Transverse colon (tissue), 4 donors: ENCODE measurements at regions not wholly inside any gene's neighbourhood (a gene's known extent, or its start where the extent isn't known, plus 50 kb on each side); places are given as distances from the start of the nearest gene placed in this dataset.

Experiments
- DNase-seq: peaks from one replicate; pipeline ENCODE4 v3.0.0-alpha.2; 2019
- H3K27ac ChIP-seq, 4 donors: fragments of 200-600 bp; sonication (generic); 2 replicates each; pipeline ENCODE4 v1.5.1; 2016 to 2018; ENCODE audit warnings: inconsistent platforms in 4 of 4
- H3K27me3 ChIP-seq: fragments of 200-600 bp; sonication (generic); 2 replicates; pipeline ENCODE4 v1.5.1; 2017; ENCODE audit warnings: inconsistent platforms
- H3K36me3 ChIP-seq, 4 donors: fragments of 200-600 bp; sonication (generic); 2 replicates each; pipeline ENCODE4 v1.5.1; 2017 to 2019; ENCODE audit warnings: inconsistent platforms in 4 of 4
- H3K4me1 ChIP-seq, 4 donors: fragments of 200-600 bp; sonication (generic); 2 replicates each; pipeline ENCODE4 v1.5.1; 2017 to 2020; ENCODE audit warnings: inconsistent platforms in 4 of 4
- H3K4me3 ChIP-seq, 4 donors: fragments of 200-600 bp; sonication (generic); 1 replicate in 1 of 4; 2 replicates in 3 of 4; pipeline versions ENCODE4 v1.5.1 to v1.6.1; 2017 to 2019; ENCODE audit warnings: inconsistent platforms in 4 of 4
- H3K9me3 ChIP-seq, 2 donors: fragments of 200-600 bp; sonication (generic); 2 replicates each; pipeline ENCODE4 v1.5.1; 2017 to 2019; ENCODE audit warnings: inconsistent platforms in 2 of 2
- CTCF ChIP-seq, 5 experiments: fragments of 200-600 bp in 3 of 5; fragments of 450-650 bp in 2 of 5; sonication (generic) in 3 of 5; IDR thresholded peaks; 1 replicate in 2 of 5; 2 replicates in 3 of 5; pipeline ENCODE4 v1.5.1; 2016 to 2017; ENCODE audit warnings: antibody characterized with exemption in 5 of 5, inconsistent platforms in 3 of 5, mild to moderate bottlenecking in 2 of 5, moderate library complexity in 1 of 5
- EP300 ChIP-seq: sonication (generic); formaldehyde crosslinking; IDR thresholded peaks from one replicate; pipeline ENCODE4 v1.6.1; 2017; ENCODE audit warnings: antibody characterized with exemption, low read depth
- POLR2A ChIP-seq: fragments of 450-650 bp; IDR thresholded peaks from one replicate; pipeline ENCODE4 v1.6.1; 2016; ENCODE audit warnings: antibody characterized with exemption, mild to moderate bottlenecking, moderate library complexity
- POLR2AphosphoS5 ChIP-seq, 3 donors: sonication (generic); formaldehyde crosslinking; IDR thresholded peaks; one replicate each; pipeline ENCODE4 v1.6.1; 2016; ENCODE audit warnings: antibody characterized with exemption in 3 of 3
- WGBS, 2 donors: methylation state at CpG; one replicate each; pipeline ENCODE4 v1.1.5; 2018; ENCODE audit warnings: low coverage in 1 of 2; 5-methylcytosine and 5-hydroxymethylcytosine counted together
- in situ Hi-C, 4 donors: fragments of 200-750 bp; cut with MboI; loops; one replicate each; pipeline versions ENCODE4 v1.15.0 to v1.15.1; 2017; ENCODE audit warnings: low sequenced_read_pairs in 3 of 4, low pct_ligation_motif_present in 1 of 4, low pct_unique_long_range_greater_than_20kb in 1 of 4
- intact Hi-C: fragments of 100-400 bp; cut with DNase I; formaldehyde crosslinking; loops from one replicate; pipeline ENCODE4 v1.15.1; 2023; ENCODE audit warnings: low total_unique reads

GRCh38 chr5:99316484-99316883 is 387.7 kb upstream of the CHD1 start:
- peaks cover 0 to 6% (median 0%) of the 10 kb centered on the region in 4 donors for H3K4me1 ChIP-seq
- in situ Hi-C loops (no loop called here), intact Hi-C loops (no loop called here)
- H3K9me3 ChIP-seq = no peaks in the 10 kb centered on the region
- H3K27me3 ChIP-seq = no peaks in the 10 kb centered on the region
- H3K27ac ChIP-seq = no peak overlapping the region
- no peak for DNase-seq
- WGBS, 2 donors = 31 to 33% methylated on average over 1 of the region's 1 CpG
- H3K4me3 ChIP-seq = no peak overlapping the region
- H3K36me3 ChIP-seq = no peaks in the 10 kb centered on the region
- TF ChIP-seq POLR2A = no peak
- TF ChIP-seq CTCF (IDR thresholded peaks at IDR 0.05) = no peak
- TF ChIP-seq EP300 = no peak
- no peak for TF ChIP-seq POLR2AphosphoS5 (IDR thresholded peaks at IDR 0.05)

- no peaks in the 10 kb centered on the region for H3K36me3 ChIP-seq
- H3K4me3 ChIP-seq = no peak overlapping the region
- no peak overlapping the region for H3K27ac ChIP-seq
- DNase-seq = no peak
- intact Hi-C loops (no loop called here), in situ Hi-C loops (no loop called here)
- TF ChIP-seq EP300 (no peak), POLR2AphosphoS5 (IDR thresholded peaks at IDR 0.05) (no peak), CTCF (IDR thresholded peaks at IDR 0.05) (no peak), POLR2A (no peak)
- no peaks in the 10 kb centered on the region for H3K9me3 ChIP-seq
- H3K4me1 ChIP-seq = peaks cover 0 to 6% (median 0%) of the 10 kb centered on the region in 4 donors
- 17 to 39% methylated on average over 2 of the region's 2 CpGs for WGBS, 2 donors
- no peaks in the 10 kb centered on the region for H3K27me3 ChIP-seq
These were observed 386.8 kb upstream of the CHD1 start for GRCh38 chr5:99315413-99316183.

GRCh38 chr5:99314721-99315120 is 385.9 kb upstream of the CHD1 start:
- no peaks in the 10 kb centered on the region for H3K9me3 ChIP-seq
- H3K27ac ChIP-seq = no peak overlapping the region
- no peak for DNase-seq
- no peaks in the 10 kb centered on the region for H3K27me3 ChIP-seq
- 58 to 71% methylated on average over 2 of the region's 2 CpGs for WGBS, 2 donors
- H3K4me1 ChIP-seq = peaks cover 0 to 6% (median 0%) of the 10 kb centered on the region in 4 donors
- TF ChIP-seq POLR2A (no peak), POLR2AphosphoS5 (IDR thresholded peaks at IDR 0.05) (no peak), CTCF (IDR thresholded peaks at IDR 0.05) (no peak), EP300 (no peak)
- no peaks in the 10 kb centered on the region for H3K36me3 ChIP-seq
- no peak overlapping the region for H3K4me3 ChIP-seq
- in situ Hi-C loops (no loop called here), intact Hi-C loops (no loop called here)

GRCh38 chr5:99308131-99308530 is 379.3 kb upstream of the CHD1 start:
- 37 to 50% methylated on average over 1 of the region's 1 CpG for WGBS, 2 donors
- no peak overlapping the region for H3K27ac ChIP-seq
- H3K9me3 ChIP-seq = no peaks in the 10 kb centered on the region
- H3K36me3 ChIP-seq = no peaks in the 10 kb centered on the region
- no peaks in the 10 kb centered on the region for H3K27me3 ChIP-seq
- TF ChIP-seq CTCF (IDR thresholded peaks at IDR 0.05) (no peak), EP300 (no peak), POLR2AphosphoS5 (IDR thresholded peaks at IDR 0.05) (no peak), POLR2A (no peak)
- in situ Hi-C loops (no loop called here), intact Hi-C loops (loop anchor here (5.0 kb wide), 1 partner anchor 679 kb away; no protein-coding TSS in a partner anchor)
- DNase-seq = no peak
- H3K4me3 ChIP-seq = no peak overlapping the region
- no peaks in the 10 kb centered on the region for H3K4me1 ChIP-seq
